GM23248 (cell line): ENCODE measurements at regions not wholly inside any gene's neighbourhood (a gene's known extent, or its start where the extent isn't known, plus 50 kb on each side); places are given as distances from the start of the nearest gene placed in this dataset.

Experiments
- DNase-seq: peaks from one replicate; pipeline ENCODE4 v3.0.0-alpha.2; 2015
- H2AFZ ChIP-seq: fragments of 200-600 bp; sonication (generic); 2 replicates; pipeline ENCODE4 v1.6.1; 2016; ENCODE audit warnings: antibody characterized with exemption
- H3F3A ChIP-seq: fragments of 200-600 bp; sonication (generic); 2 replicates; pipeline ENCODE4 v1.6.1; 2016; ENCODE audit warnings: mild to moderate bottlenecking, antibody characterized with exemption, mixed run types; ENCODE audit not compliant: insufficient read depth
- H3K27ac ChIP-seq: fragments of 200-600 bp; sonication (generic); 2 replicates; pipeline ENCODE4 v1.5.1; 2016; ENCODE audit warnings: mild to moderate bottlenecking
- H3K27me3 ChIP-seq: fragments of 200-600 bp; sonication (generic); replicated peaks from 2 replicates; pipeline ENCODE4 v1.6.1; 2016; ENCODE audit warnings: mild to moderate bottlenecking; ENCODE audit not compliant: insufficient read depth
- H3K36me3 ChIP-seq: fragments of 200-600 bp; sonication (generic); 2 replicates; pipeline ENCODE4 v1.6.1; 2016; ENCODE audit warnings: low read depth, mild to moderate bottlenecking
- H3K4me1 ChIP-seq: fragments of 200-600 bp; sonication (generic); 2 replicates; pipeline ENCODE4 v1.6.1; 2016; ENCODE audit warnings: mild to moderate bottlenecking; ENCODE audit not compliant: insufficient read depth
- H3K4me2 ChIP-seq: fragments of 200-600 bp; sonication (generic); one replicate; pipeline ENCODE4 v1.6.1; 2016; ENCODE audit warnings: mild to moderate bottlenecking; ENCODE audit not compliant: unreplicated experiment
- H3K4me3 ChIP-seq: fragments of 200-600 bp; sonication (generic); 2 replicates; pipeline ENCODE4 v1.5.1; 2016; ENCODE audit warnings: mild to moderate bottlenecking
- H3K79me2 ChIP-seq: fragments of 200-600 bp; sonication (generic); 2 replicates; pipeline ENCODE4 v1.6.1; 2016; ENCODE audit warnings: mild to moderate bottlenecking; ENCODE audit not compliant: insufficient read depth
- H3K9ac ChIP-seq: fragments of 200-600 bp; sonication (generic); 2 replicates; pipeline ENCODE4 v1.6.1; 2016; ENCODE audit warnings: mild to moderate bottlenecking
- H3K9me2 ChIP-seq: fragments of 200-600 bp; sonication (generic); 2 replicates; pipeline ENCODE4 v1.6.1; 2016; ENCODE audit warnings: mixed run types, mild to moderate bottlenecking, moderate library complexity; ENCODE audit not compliant: insufficient read depth
- H3K9me3 ChIP-seq: fragments of 200-600 bp; sonication (generic); one replicate; pipeline ENCODE4 v1.6.1; 2017; ENCODE audit warnings: low read depth
- H4K20me1 ChIP-seq: fragments of 200-600 bp; sonication (generic); 2 replicates; pipeline ENCODE4 v1.6.0; 2016; ENCODE audit not compliant: insufficient read depth
- EZH2 ChIP-seq: fragments of 200-600 bp; sonication (generic); IDR thresholded peaks from 2 replicates; pipeline ENCODE4 v1.6.1; 2018; ENCODE audit warnings: antibody characterized with exemption, mild to moderate bottlenecking; ENCODE audit not compliant: insufficient read depth, poor library complexity, severe bottlenecking
- EZH2phosphoT487 ChIP-seq: fragments of 200-600 bp; sonication (generic); IDR thresholded peaks from 2 replicates; pipeline ENCODE4 v1.6.1; 2018; ENCODE audit warnings: antibody characterized with exemption, moderate library complexity, mild to moderate bottlenecking, low read depth; ENCODE audit not compliant: insufficient read depth
- WGBS, 2 experiments: methylation state at CpG; one replicate each; pipeline ENCODE4 v1.1.6; 2015 to 2017; ENCODE audit warnings: low lambda C conversion rate in 2 of 2, low coverage in 1 of 2; ENCODE audit errors: missing lambda C conversion rate in 2 of 2; 5-methylcytosine and 5-hydroxymethylcytosine counted together
- in situ Hi-C: fragments of 300-500 bp; cut with MboI; formaldehyde crosslinking; loops from 2 replicates; pipeline ENCODE4 v1.15.0; 2020

DNA sequence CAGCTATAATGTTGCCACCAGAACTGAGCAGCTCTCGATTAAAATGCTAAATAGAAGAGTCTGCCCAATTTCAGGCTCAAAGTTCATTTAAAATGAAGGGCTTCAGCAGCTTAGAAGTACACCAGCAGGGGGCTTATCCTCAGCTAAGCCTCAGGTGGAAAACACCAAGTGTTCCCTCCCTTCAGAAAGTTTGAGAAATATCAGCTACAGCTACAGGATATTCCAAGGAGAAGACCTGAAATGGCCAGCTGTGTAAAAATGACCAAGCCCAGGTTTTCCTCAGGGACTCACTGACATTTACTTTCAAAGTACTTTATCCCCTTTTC is 395.4 kb downstream of the DTWD2 start:
- no peak for DNase-seq
- Histone ChIP-seq H3K4me1 (no peaks in the 10 kb centered on the region), H3F3A (no peaks in the 10 kb centered on the region), H3K27me3 (0 out of 2 replicates have a peak, but pooled peaks cover 8% of the 10 kb centered on the region), H3K79me2 (no peaks in the 10 kb centered on the region), H4K20me1 (no peaks in the 10 kb centered on the region), H3K9ac (no peak overlapping the region), H2AFZ (no peak overlapping the region), H3K4me2 (no peak overlapping the region), H3K36me3 (no peaks in the 10 kb centered on the region), H3K9me3 (no peaks in the 10 kb centered on the region), H3K27ac (no peak overlapping the region), H3K9me2 (no peaks in the 10 kb centered on the region), H3K4me3 (no peak overlapping the region)
- no peak for TF ChIP-seq EZH2phosphoT487
- TF ChIP-seq EZH2 = no peak
- WGBS, 2 experiments = 91 to 94% methylated on average over 1 of the region's 1 CpG
- in situ Hi-C loops = no loop called here

DNA sequence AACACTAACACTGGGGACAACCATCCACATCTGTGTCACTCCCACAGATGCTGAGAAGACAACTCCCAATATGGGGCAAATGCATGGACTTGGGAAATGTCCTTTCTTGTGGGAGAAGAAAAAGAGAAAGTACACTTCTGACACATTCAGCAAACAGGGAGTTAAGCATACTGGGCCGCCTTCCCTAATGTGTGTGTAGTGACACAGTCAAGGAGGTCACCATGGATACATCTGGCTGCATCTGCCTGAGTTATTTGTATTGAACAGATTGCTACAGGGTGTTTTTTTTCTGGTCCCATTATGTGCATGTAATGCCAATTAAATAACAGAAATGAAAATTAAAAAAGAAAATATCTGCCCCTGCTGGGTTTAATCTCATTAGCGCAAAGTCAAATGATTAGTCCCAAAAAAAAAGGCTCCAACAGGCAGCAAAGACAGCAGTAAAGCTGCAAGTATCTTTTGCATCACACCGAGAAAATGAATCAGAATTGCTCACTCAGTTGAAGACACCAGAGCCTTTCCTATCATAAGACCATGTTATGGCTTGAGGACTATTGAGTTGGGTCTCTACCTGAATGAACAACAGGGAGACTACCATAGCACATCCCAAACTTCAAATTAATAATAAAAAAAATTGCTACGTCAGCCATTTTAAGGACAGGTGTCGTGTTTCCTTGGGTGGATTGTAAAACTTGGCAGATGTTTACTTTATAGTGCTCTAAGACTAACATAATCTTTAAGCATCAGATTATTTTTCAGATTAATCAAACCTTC is 395.9 kb downstream of the DTWD2 start:
- H4K20me1 ChIP-seq = no peaks in the 10 kb centered on the region
- no peak overlapping the region for H2AFZ ChIP-seq
- H3K4me1 ChIP-seq = no peaks in the 10 kb centered on the region
- no peaks in the 10 kb centered on the region for H3K9me2 ChIP-seq
- H3K9ac ChIP-seq = no peak overlapping the region
- no peaks in the 10 kb centered on the region for H3K79me2 ChIP-seq
- TF ChIP-seq EZH2phosphoT487 (no peak), EZH2 (no peak)
- 0 out of 2 replicates have a peak, but pooled peaks cover 8% of the 10 kb centered on the region for H3K27me3 ChIP-seq
- no peaks in the 10 kb centered on the region for H3K36me3 ChIP-seq
- no peak overlapping the region for H3K4me3 ChIP-seq
- in situ Hi-C loops = no loop called here
- no peak for DNase-seq
- H3K9me3 ChIP-seq = no peaks in the 10 kb centered on the region
- 39 to 41% methylated on average over 5 of the region's 5 CpGs for WGBS, 2 experiments
- no peak overlapping the region for H3K4me2 ChIP-seq
- H3F3A ChIP-seq = no peaks in the 10 kb centered on the region
- no peak overlapping the region for H3K27ac ChIP-seq

DNA sequence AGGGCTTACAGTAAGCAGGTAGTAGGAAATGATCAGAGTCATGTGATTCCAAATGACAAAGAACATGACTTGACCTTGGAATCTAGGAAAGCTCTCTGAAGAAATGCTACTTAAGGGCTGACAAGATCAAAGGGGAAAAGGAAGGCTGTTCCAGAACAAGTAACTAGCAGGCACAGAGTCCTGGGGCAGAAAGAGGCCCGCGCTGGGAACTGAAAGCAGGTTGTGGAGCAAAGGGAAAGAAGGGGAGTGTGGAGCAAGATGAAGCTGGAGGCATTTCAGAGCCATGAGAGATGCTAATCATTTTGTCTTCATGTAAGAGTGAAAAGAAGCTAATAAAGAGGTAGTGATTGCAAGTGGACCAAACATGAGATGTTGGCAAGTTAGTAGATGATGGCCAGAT is 397.5 kb downstream of the DTWD2 start:
- no peaks in the 10 kb centered on the region for H3K4me1 ChIP-seq
- 90 to 94% methylated on average over 2 of the region's 2 CpGs for WGBS, 2 experiments
- no peaks in the 10 kb centered on the region for H3K9me3 ChIP-seq
- no peak for DNase-seq
- no peaks in the 10 kb centered on the region for H3F3A ChIP-seq
- H3K27ac ChIP-seq = no peak overlapping the region
- TF ChIP-seq EZH2 (no peak), EZH2phosphoT487 (no peak)
- no peak overlapping the region for H3K9ac ChIP-seq
- no peaks in the 10 kb centered on the region for H3K36me3 ChIP-seq
- H3K4me3 ChIP-seq = no peak overlapping the region
- H3K27me3 ChIP-seq = 0 out of 2 replicates have a peak, but pooled peaks cover 8% of the 10 kb centered on the region
- H2AFZ ChIP-seq = no peak overlapping the region
- H4K20me1 ChIP-seq = no peaks in the 10 kb centered on the region
- in situ Hi-C loops = no loop called here
- H3K9me2 ChIP-seq = no peaks in the 10 kb centered on the region
- no peak overlapping the region for H3K4me2 ChIP-seq
- H3K79me2 ChIP-seq = no peaks in the 10 kb centered on the region

DNA sequence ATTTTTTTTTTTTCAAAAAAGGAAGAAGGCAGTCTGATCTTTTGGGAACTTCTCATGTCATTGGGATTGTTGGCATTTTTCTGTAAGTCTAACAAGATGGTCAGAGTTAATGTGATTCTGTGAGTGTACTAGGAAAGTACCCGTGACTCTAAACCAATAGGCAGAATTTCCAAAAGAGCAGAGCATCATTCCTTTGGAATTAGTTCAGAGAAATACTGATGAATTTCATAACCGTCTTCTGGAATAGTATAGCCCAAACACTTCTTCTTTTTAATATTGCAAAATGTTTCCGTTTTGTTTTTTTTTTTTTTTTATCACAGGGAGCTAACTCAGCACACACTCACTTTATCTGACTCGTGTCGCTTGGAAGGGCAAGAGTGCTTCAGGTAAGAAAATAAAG is 407.4 kb downstream of the DTWD2 start:
- H3K27ac ChIP-seq = no peak overlapping the region
- no peak overlapping the region for H3K4me3 ChIP-seq
- H3K9me2 ChIP-seq = no peaks in the 10 kb centered on the region
- 1% methylated on average over 5 of the region's 5 CpGs for WGBS, 2 experiments
- no peak overlapping the region for H2AFZ ChIP-seq
- no peak overlapping the region for H3K9ac ChIP-seq
- no peak for TF ChIP-seq EZH2phosphoT487
- no peak for TF ChIP-seq EZH2
- peak; percentile 59 for DNase-seq
- H3K27me3 ChIP-seq = no peaks in the 10 kb centered on the region; the same call in 1 of the 2 replicates
- no peaks in the 10 kb centered on the region for H3K36me3 ChIP-seq
- no peaks in the 10 kb centered on the region for H3F3A ChIP-seq
- no peaks in the 10 kb centered on the region for H3K9me3 ChIP-seq
- H3K79me2 ChIP-seq = no peaks in the 10 kb centered on the region
- H4K20me1 ChIP-seq = no peaks in the 10 kb centered on the region
- no peak overlapping the region for H3K4me2 ChIP-seq
- in situ Hi-C loops = no loop called here
- H3K4me1 ChIP-seq = no peaks in the 10 kb centered on the region
